ENCODE measurements at regions not wholly inside any gene's neighbourhood (a gene's known extent, or its start where the extent isn't known, plus 50 kb on each side); places are given as distances from the start of the nearest gene placed in this dataset.

DNA sequence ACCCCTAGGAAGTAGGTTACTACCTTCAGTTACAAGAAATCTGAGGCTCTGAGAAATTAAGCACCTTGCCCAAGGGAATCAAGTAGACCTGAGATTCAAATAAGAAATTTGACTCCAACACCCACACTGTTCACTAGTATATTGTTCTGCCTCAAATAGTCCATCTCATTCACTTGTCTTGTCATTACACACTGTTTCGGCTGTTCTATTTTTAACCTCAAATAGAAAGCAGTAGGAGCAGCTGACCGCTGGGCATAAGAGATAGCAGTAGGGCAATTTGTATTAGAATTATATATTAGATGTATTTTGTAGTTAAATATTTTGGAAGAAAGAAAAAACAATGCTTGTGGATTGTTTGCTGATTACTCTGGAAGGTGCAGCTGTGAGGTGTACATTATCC is 185.1 kb downstream of the INHBA start:
- DNase-seq: no peak

DNA sequence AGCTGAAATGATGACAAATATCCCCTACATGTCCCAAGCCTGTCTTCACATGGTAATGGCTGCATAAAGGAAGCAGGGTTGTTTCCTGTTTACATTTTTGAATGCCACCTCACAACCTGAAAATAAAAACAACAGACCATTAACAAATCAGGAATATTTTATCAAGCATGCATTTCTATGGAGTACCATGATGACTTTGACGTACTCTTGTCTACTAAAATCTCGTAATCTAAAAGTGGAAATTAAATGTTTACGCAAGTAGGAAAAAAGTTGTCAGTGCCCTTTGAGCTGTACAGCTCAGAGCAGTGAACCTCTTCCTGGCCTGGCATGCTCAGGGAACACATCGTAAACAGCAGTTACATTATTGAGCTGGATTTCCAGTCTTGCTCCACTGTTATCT is 194.1 kb downstream of the INHBA start:
- no peak for DNase-seq

DNA sequence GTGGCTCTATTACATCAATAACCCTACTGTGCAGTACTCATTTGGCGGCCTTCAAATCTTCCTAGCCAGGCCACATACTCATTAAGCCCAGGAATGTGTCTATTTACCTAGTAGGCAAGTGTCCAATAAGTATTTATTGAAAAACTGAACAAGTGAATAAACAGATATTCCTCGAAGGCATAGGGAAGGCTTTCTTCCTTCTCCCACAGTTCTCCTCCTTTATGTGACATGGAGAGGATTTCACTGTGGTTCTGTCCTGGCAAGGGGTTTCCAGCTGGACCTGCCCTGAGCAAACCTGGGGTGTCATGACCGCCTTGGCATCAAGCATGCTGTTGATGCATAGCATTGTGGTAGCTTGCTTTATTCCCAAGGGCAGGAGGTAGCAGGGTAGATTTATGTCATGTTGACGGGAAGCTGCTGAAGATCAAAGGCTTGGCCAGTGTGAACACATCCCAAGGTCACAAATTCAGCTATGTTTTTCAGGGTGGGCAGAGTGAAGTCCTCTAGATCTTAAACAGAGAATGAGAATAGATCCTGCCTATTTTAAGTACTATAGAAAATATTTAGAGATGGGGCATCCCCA is 195.1 kb downstream of the INHBA start:
- DNase-seq: no peak

DNA sequence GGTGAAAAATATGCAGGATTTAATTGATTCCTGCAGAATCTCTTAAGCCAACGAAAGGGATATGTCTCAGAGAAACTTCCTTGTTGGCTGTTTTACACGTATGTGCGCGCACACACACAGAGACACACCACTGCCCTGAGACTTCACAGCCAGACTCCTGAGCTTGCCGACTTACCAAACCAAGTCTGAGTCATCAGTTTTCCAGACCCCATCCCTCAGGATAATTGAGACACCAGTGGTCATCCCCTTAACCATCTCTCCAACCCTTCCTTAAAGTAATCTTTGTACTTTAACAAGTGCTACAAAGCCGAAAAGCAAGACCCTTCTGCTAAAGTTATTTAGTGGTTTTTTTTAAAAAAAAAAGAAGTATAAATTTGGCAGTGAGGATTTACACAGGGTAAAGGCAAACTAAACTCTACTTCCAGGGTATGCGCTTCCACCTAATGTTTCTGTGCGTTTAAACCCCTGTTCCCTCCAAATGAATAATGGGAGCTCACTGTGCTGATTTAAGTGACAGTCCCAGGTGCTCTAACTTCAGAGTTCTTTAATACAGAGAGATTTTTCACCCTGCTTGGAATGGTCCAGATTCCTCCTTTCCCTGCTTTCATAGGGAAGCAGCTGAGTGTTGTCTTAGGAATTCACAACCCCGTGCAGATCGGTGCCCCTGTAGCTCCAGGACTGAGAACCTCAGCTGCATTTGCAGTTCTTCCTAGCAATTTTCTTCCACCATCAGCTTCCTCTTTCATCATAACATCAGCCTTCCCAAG is 198.5 kb downstream of the INHBA start:
- no peak for DNase-seq

- DNase-seq: no peak
Observed at GRCh38 chr7:41503438-41503837, 199.5 kb downstream of the INHBA start.

DNA sequence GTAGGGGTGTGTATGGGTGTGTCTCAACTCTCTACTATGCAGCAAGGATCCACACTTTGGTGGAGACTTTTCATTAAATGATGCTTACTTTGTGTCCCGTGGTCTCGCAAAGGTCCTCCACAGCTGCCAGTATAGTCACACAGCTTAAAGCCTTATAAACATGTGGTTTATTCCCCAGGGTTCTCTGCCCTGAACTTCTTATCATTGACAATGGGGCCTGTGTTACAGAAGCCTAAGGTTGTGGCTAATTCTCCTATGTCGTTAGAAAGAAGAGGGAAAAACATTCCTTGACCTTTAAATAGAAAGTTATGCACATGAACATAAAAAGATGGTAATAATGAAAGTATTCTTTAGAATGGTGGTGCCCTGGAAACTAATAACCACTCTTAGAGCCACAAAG is 201.4 kb downstream of the INHBA start:
- DNase-seq: no peak

DNA sequence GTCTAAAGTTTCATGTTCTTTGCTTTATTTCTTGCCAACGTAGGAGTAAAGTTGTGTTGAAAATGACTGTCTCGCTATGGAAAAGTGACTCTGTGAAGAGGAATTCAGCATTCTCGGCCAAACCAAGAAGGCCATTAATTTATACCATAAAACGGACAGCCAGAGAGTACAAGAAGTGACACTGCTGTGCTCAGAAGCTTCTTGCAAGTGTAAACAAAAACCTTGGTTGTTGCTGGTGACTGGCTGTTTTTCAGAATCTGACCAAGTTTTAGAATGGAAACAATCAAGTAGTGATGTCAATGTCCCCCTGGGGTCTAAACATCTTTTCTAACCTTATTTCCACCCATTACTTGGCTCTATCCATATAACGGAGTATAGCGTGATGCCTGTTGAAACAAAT is 201.9 kb downstream of the INHBA start:
- no peak for DNase-seq

GRCh38 chr7:41492603-41493002 is 210.3 kb downstream of the INHBA start:
- no peak for DNase-seq

- no peak for DNase-seq
Observed at GRCh38 chr7:41491883-41492471, 210.9 kb downstream of the INHBA start.

GRCh38 chr7:41491308-41491707 is 211.6 kb downstream of the INHBA start:
- no peak for DNase-seq

DNA sequence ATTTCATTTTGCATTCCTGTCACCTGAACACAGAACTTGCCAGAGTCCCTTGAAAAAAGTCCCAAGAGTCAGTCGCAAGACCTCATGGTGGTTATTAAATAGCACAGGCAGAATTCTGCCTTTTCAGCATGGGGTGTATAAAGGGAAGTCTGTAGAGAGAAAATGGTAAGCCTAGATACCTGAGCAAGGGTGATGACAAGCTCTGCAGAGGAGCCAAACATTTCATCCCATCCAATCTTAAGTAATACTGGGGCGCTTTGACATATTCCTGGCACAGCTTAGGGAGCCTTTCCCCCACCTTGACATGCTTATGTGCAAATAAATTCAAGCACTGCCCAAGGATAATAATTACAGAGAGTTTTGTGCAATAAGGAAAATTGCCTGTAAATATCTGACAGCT is 213.0 kb downstream of the INHBA start:
- DNase-seq: no peak

GRCh38 chr7:41487229-41487940 is 215.5 kb downstream of the INHBA start:
- no peak for DNase-seq

- DNase-seq: no peak
Observed at GRCh38 chr7:41481353-41481752, 221.5 kb downstream of the INHBA start.

GRCh38 chr7:41478187-41478586 is 224.7 kb downstream of the INHBA start:
- no peak for DNase-seq

GRCh38 chr7:41476460-41476803 is 226.5 kb downstream of the INHBA start:
- no peak for DNase-seq

- DNase-seq: no peak
Observed at GRCh38 chr7:41475801-41476459, 227.0 kb downstream of the INHBA start.

GRCh38 chr7:41472427-41473125 is 230.3 kb downstream of the INHBA start:
- DNase-seq: no peak

- DNase-seq: no peak
Observed at GRCh38 chr7:41470081-41470480, 232.8 kb downstream of the INHBA start.

GRCh38 chr7:41467596-41467995 is 235.3 kb downstream of the INHBA start:
- DNase-seq: no peak

GRCh38 chr7:41466760-41467384 is 236.0 kb downstream of the INHBA start:
- DNase-seq: no peak

DNA sequence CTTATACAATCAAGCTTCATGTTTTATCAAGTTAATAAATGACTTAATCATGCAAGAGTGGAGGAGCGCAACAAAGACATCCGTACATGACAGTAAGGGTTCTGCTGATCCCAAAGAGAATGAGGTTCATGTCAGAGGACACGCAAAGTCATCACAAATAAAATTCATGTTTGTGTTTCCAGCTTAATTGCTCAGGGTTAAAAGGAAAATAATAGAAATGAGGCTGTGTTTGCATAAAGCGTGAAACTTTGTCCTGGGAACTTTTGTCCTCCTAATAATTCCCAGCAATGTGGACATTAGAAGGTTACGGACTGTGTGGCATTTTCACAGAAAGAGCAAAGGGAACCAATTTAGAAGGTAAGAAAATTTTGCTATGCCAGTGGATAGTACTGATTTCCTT is 237.3 kb downstream of the INHBA start:
- no peak for DNase-seq

DNA sequence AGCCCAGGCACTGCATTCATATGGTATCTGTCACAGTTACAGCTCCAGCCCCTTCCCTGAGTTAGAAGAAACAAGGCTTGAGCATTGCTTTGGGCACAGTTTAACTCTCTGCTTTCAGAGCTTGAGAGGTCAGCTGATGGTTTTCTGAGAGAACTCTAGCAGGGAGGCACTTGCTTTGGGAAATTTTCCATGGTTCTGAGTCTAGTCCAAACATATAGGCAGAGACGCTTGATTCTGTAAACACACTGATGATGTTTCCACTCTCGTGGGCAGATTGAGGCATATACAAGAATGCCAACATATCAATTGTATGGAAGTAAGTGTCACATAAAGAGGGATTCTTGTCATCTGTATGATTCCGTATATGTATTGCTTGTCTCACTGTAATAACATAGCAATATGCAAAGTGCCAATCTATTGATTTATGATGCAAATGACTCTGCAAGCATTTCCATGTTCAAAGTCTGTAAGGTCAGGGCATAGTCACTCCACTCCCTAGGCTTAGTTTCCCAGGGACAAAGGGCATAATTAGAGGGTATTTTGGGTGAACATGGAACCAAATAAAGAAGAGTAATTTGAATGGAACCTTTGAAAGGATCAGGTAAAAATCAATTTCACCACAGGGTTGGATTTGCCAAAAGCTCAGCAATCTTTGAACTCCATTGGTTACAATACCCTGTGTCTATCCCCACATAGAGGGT is 239.0 kb downstream of the INHBA start:
- no peak for DNase-seq
